Urinary bladder (tissue), 4 donors: ENCODE measurements at regions not wholly inside any gene's neighbourhood (a gene's known extent, or its start where the extent isn't known, plus 50 kb on each side); places are given as distances from the start of the nearest gene placed in this dataset. TPM values are rescaled to one million over a fixed set of nuclear protein-coding genes. Genes with fewer than 3 reads are reported as not detected.

Experiments
- DNase-seq: peaks from one replicate; pipeline ENCODE4 v3.0.0-alpha.2; 2015; ENCODE audit errors: extremely low spot score
- H3K27ac ChIP-seq: one replicate; pipeline ENCODE4 v1.5.1; 2013; ENCODE audit warnings: low read depth, mild to moderate bottlenecking, moderate library complexity
- H3K36me3 ChIP-seq: one replicate; pipeline ENCODE4 v1.6.1; 2013; ENCODE audit warnings: mild to moderate bottlenecking, moderate library complexity; ENCODE audit not compliant: insufficient read depth
- H3K4me1 ChIP-seq: one replicate; pipeline ENCODE4 v1.6.1; 2013; ENCODE audit warnings: mild to moderate bottlenecking, moderate library complexity; ENCODE audit not compliant: insufficient read depth
- H3K4me3 ChIP-seq: one replicate; pipeline ENCODE4 v1.5.1; 2013; ENCODE audit warnings: low read depth, low read length
- WGBS: extraction: QIAGEN DNeasy Blood & Tissue Kit; methylation state at CpG from one replicate; pipeline ENCODE4 v1.1.7; 2013; 5-methylcytosine and 5-hydroxymethylcytosine counted together
- small RNA-seq: library from RNA; depleted of rRNA; stranded (forward); fragments of <200 nt; gene quantifications from one replicate; pipeline ENCODE3, GENCODE V24; 2014
- donor health status: healthy with polysubstance abuse.
- donor health status: healthy.

DNA sequence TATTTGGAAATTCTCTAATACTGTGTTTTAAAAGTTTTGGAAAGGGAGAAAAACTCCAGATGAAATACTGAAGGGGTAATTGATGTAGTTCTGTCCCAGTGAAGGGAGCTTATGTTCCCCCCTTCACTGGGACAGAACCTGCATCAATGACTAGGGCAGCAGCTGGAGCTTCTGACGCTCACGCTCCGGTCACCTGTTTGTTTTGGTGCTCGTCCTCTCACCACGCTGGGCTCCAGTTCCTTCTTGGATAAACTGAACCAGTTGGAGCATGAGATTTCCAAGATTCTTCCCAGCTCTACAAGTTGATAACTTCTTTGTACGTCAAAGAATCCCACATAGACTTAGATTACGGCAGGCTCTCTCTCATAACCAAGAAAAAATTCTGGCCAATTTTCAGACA, 51.4 kb upstream of the HNRNPU start:
- peaks cover 2% of the 10 kb centered on the region for H3K4me1 ChIP-seq
- H3K36me3 ChIP-seq = no peaks in the 10 kb centered on the region
- DNase-seq = no peak
- no peak overlapping the region for H3K4me3 ChIP-seq
- no peak overlapping the region for H3K27ac ChIP-seq
- WGBS = 86% methylated on average over 7 of the region's 7 CpGs

DNA sequence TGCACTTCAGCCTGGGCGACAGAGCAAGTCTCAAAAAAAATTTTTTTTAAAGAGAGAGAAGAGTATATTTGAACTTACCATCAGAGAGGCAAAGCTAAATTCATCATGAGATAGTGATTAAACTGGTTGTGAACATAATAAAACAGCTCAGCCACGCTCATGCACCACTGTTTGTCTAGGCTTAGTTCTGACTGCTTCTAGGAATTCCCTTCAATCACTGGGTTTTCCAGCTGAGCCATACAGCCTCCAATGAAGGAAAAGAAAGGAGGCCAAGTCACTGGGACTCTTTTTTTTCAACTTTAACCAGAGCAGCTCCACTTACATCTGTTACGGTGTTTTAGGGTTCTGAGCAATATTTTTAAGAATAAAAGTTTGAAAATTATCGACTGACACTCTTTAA, 50.4 kb upstream of the HNRNPU start:
- H3K36me3 ChIP-seq = no peaks in the 10 kb centered on the region
- H3K4me1 ChIP-seq = peaks cover 2% of the 10 kb centered on the region
- no peak for DNase-seq
- 93% methylated on average over 4 of the region's 4 CpGs for WGBS
- H3K27ac ChIP-seq = no peak overlapping the region
- H3K4me3 ChIP-seq = no peak overlapping the region

Small RNAs in the stretch of these regions (small RNA-seq; reads per million reads assigned to genes)
- gene RNU6-1089P (not detected), gene RNU6-947P (not detected), gene RNU6-999P (not detected)
